ENCODE measurements at regions not wholly inside any gene's neighbourhood (a gene's known extent, or its start where the extent isn't known, plus 50 kb on each side); places are given as distances from the start of the nearest gene placed in this dataset.

- no peak for TF ChIP-seq POLR2A (IDR thresholded peaks at IDR 0.05; ENCODE audit: low read length)
- no peak for TF ChIP-seq GATA1 (IDR thresholded peaks at IDR 0.05; ENCODE audit: low read depth, low read length)
Measured at GRCh38 chr4:156132196-156132595, 178.5 kb upstream of the CTSO start.
